DOHH2 (cell line): ENCODE measurements at regions not wholly inside any gene's neighbourhood (a gene's known extent, or its start where the extent isn't known, plus 50 kb on each side); places are given as distances from the start of the nearest gene placed in this dataset.

Experiments
- CTCF ChIP-seq: fragments of 200-600 bp; sonication (generic); IDR thresholded peaks from one replicate; pipeline ENCODE4 v1.5.1; 2014; ENCODE audit warnings: antibody characterized with exemption, mild to moderate bottlenecking, low read depth, low read length; ENCODE audit not compliant: poor library complexity, severe bottlenecking
- EZH2phosphoT487 ChIP-seq: fragments of 200-600 bp; sonication (generic); IDR thresholded peaks from 2 replicates; pipeline ENCODE4 v1.6.1; 2017; ENCODE audit warnings: borderline replicate concordance, mild to moderate bottlenecking, antibody characterized with exemption, low read length, moderate library complexity, mixed read lengths

DNA sequence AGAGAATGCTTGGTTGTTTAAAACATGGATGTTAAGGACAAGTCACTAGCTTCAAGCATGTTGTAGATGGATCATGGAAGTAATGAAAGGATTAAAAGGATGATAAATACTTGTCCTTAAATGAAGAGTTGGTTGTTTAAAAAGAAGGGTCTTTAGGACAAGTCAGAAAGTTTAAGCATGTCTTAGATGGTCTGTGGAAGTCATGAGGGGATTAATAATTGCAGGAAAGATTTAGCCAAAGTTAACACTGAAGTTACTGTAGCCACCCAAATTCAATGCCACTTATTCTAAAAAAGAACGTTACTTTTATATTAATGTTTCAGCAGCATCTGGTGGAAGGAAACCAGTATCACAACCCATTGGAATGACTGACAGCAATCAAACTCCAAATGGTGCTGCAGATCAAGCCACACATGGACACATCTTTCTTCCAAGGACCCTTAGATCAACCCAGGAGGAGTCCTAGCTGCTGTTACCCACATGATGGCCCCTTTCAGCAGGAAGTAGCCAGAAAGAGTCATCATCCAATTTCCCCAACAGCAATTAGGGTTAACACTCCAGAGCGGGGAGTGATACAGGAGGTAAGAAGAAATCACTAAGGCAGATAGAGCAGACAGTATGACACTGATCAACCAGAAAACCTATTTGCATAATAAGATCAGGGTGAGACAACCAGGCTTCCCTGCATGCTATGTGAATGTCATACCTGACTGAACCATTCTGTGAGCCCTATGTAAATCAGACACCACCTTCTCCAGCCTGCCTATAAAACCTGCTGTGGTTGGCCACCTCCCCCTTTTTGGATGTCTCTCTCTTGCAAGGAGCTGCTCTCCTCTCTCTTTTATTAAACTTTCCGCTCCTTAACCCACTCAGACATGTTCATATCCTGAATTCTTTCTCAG, 88.4 kb upstream of the GNAZ start:
- TF ChIP-seq CTCF: no peak
- TF ChIP-seq EZH2phosphoT487: no peak
